ENCODE measurements at regions not wholly inside any gene's neighbourhood (a gene's known extent, or its start where the extent isn't known, plus 50 kb on each side); places are given as distances from the start of the nearest gene placed in this dataset.

- intact Hi-C loops (cut with micrococcal nuclease): no loop called here
- Mint-ChIP-seq H3K27me3 (no peaks in the 10 kb centered on the region), H3K4me1 (ENCODE audit: low read depth) (no peaks in the 10 kb centered on the region), H3K27ac (no peak overlapping the region), H3K4me3 (no peak overlapping the region), H3K9me3 (no peaks in the 10 kb centered on the region), H3K36me3 (ENCODE audit: low read depth) (no peaks in the 10 kb centered on the region)
These were observed 190.3 kb downstream of the WNT5A start for GRCh38 chr3:55296791-55297190.

GRCh38 chr3:55296030-55296429 is 191.1 kb downstream of the WNT5A start:
- H3K4me1 Mint-ChIP-seq (ENCODE audit: low read depth): no peaks in the 10 kb centered on the region
- no peaks in the 10 kb centered on the region for H3K36me3 Mint-ChIP-seq (ENCODE audit: low read depth)
- no peak overlapping the region for H3K4me3 Mint-ChIP-seq
- no peaks in the 10 kb centered on the region for H3K27me3 Mint-ChIP-seq
- no peaks in the 10 kb centered on the region for H3K9me3 Mint-ChIP-seq
- intact Hi-C loops (cut with micrococcal nuclease): no loop called here
- H3K27ac Mint-ChIP-seq: no peak overlapping the region

- Mint-ChIP-seq H3K4me1 (ENCODE audit: low read depth) (no peaks in the 10 kb centered on the region), H3K36me3 (ENCODE audit: low read depth) (no peaks in the 10 kb centered on the region), H3K9me3 (no peaks in the 10 kb centered on the region), H3K27ac (no peak overlapping the region), H3K27me3 (no peaks in the 10 kb centered on the region), H3K4me3 (no peak overlapping the region)
- intact Hi-C loops (cut with micrococcal nuclease): no loop called here
These were observed 192.5 kb downstream of the WNT5A start for GRCh38 chr3:55294557-55294956.

GRCh38 chr3:55292360-55292759 is 194.7 kb downstream of the WNT5A start:
- H3K4me3 Mint-ChIP-seq: no peak overlapping the region
- H3K36me3 Mint-ChIP-seq (ENCODE audit: low read depth): no peaks in the 10 kb centered on the region
- no peaks in the 10 kb centered on the region for H3K4me1 Mint-ChIP-seq (ENCODE audit: low read depth)
- intact Hi-C loops (cut with micrococcal nuclease): no loop called here
- no peaks in the 10 kb centered on the region for H3K27me3 Mint-ChIP-seq
- no peaks in the 10 kb centered on the region for H3K9me3 Mint-ChIP-seq
- no peak overlapping the region for H3K27ac Mint-ChIP-seq

GRCh38 chr3:55288657-55289056 is 198.4 kb downstream of the WNT5A start:
- no peak overlapping the region for H3K27ac Mint-ChIP-seq
- H3K36me3 Mint-ChIP-seq (ENCODE audit: low read depth): no peaks in the 10 kb centered on the region
- no peak overlapping the region for H3K4me3 Mint-ChIP-seq
- H3K9me3 Mint-ChIP-seq: no peaks in the 10 kb centered on the region
- H3K27me3 Mint-ChIP-seq: no peaks in the 10 kb centered on the region
- no peaks in the 10 kb centered on the region for H3K4me1 Mint-ChIP-seq (ENCODE audit: low read depth)
- intact Hi-C loops (cut with micrococcal nuclease): no loop called here

GRCh38 chr3:55286693-55287092 is 200.4 kb downstream of the WNT5A start:
- H3K27me3 Mint-ChIP-seq: no peaks in the 10 kb centered on the region
- intact Hi-C loops (cut with micrococcal nuclease): no loop called here

GRCh38 chr3:55285156-55285555 is 201.9 kb downstream of the WNT5A start:
- no peaks in the 10 kb centered on the region for H3K9me3 Mint-ChIP-seq
- no peak overlapping the region for H3K4me3 Mint-ChIP-seq
- H3K4me1 Mint-ChIP-seq (ENCODE audit: low read depth): no peaks in the 10 kb centered on the region
- H3K27ac Mint-ChIP-seq: no peak overlapping the region
- H3K36me3 Mint-ChIP-seq (ENCODE audit: low read depth): no peaks in the 10 kb centered on the region
- H3K27me3 Mint-ChIP-seq: no peaks in the 10 kb centered on the region
- intact Hi-C loops (cut with micrococcal nuclease): no loop called here

More at GRCh38 chr3:55286693-55287092, 200.4 kb downstream of the WNT5A start:
- H3K9me3 Mint-ChIP-seq: no peaks in the 10 kb centered on the region
- H3K4me3 Mint-ChIP-seq: no peak overlapping the region
- H3K27ac Mint-ChIP-seq: no peak overlapping the region
- no peaks in the 10 kb centered on the region for H3K4me1 Mint-ChIP-seq (ENCODE audit: low read depth)
- no peaks in the 10 kb centered on the region for H3K36me3 Mint-ChIP-seq (ENCODE audit: low read depth)

- intact Hi-C loops (cut with micrococcal nuclease): no loop called here
- no peaks in the 10 kb centered on the region for H3K4me1 Mint-ChIP-seq (ENCODE audit: low read depth)
- H3K9me3 Mint-ChIP-seq: no peaks in the 10 kb centered on the region
- H3K4me3 Mint-ChIP-seq: no peak overlapping the region
- no peaks in the 10 kb centered on the region for H3K36me3 Mint-ChIP-seq (ENCODE audit: low read depth)
- no peaks in the 10 kb centered on the region for H3K27me3 Mint-ChIP-seq
- H3K27ac Mint-ChIP-seq: no peak overlapping the region
These were observed 203.6 kb downstream of the WNT5A start for GRCh38 chr3:55283441-55283925.

- Mint-ChIP-seq H3K4me1 (ENCODE audit: low read depth) (no peaks in the 10 kb centered on the region), H3K36me3 (ENCODE audit: low read depth) (no peaks in the 10 kb centered on the region), H3K27me3 (no peaks in the 10 kb centered on the region), H3K9me3 (no peaks in the 10 kb centered on the region), H3K27ac (no peak overlapping the region), H3K4me3 (no peak overlapping the region)
- intact Hi-C loops (cut with micrococcal nuclease): no loop called here
These were observed 204.1 kb downstream of the WNT5A start for GRCh38 chr3:55282994-55283393.

GRCh38 chr3:55272031-55272645 is 215.0 kb downstream of the WNT5A start:
- intact Hi-C loops (cut with micrococcal nuclease): no loop called here
- Mint-ChIP-seq H3K36me3 (ENCODE audit: low read depth) (no peaks in the 10 kb centered on the region), H3K4me3 (no peak overlapping the region), H3K27me3 (no peaks in the 10 kb centered on the region), H3K9me3 (no peaks in the 10 kb centered on the region), H3K4me1 (ENCODE audit: low read depth) (no peaks in the 10 kb centered on the region), H3K27ac (no peak overlapping the region)

GRCh38 chr3:55271549-55271948 is 215.6 kb downstream of the WNT5A start:
- intact Hi-C loops (cut with micrococcal nuclease): no loop called here
- H3K27me3 Mint-ChIP-seq: no peaks in the 10 kb centered on the region
- no peaks in the 10 kb centered on the region for H3K9me3 Mint-ChIP-seq
- H3K4me3 Mint-ChIP-seq: no peak overlapping the region
- H3K4me1 Mint-ChIP-seq (ENCODE audit: low read depth): no peaks in the 10 kb centered on the region
- H3K27ac Mint-ChIP-seq: no peak overlapping the region
- H3K36me3 Mint-ChIP-seq (ENCODE audit: low read depth): no peaks in the 10 kb centered on the region

- intact Hi-C loops (cut with micrococcal nuclease): no loop called here
These were observed 216.1 kb downstream of the WNT5A start for GRCh38 chr3:55270976-55271375.

GRCh38 chr3:55269636-55270035 is 217.5 kb downstream of the WNT5A start:
- H3K4me1 Mint-ChIP-seq (ENCODE audit: low read depth): no peaks in the 10 kb centered on the region
- H3K36me3 Mint-ChIP-seq (ENCODE audit: low read depth): no peaks in the 10 kb centered on the region
- no peak overlapping the region for H3K4me3 Mint-ChIP-seq
- H3K27ac Mint-ChIP-seq: no peak overlapping the region
- H3K27me3 Mint-ChIP-seq: no peaks in the 10 kb centered on the region
- H3K9me3 Mint-ChIP-seq: no peaks in the 10 kb centered on the region
- intact Hi-C loops (cut with micrococcal nuclease): no loop called here

More at GRCh38 chr3:55270976-55271375, 216.1 kb downstream of the WNT5A start:
- Mint-ChIP-seq H3K4me3 (no peak overlapping the region), H3K9me3 (no peaks in the 10 kb centered on the region), H3K27me3 (no peaks in the 10 kb centered on the region), H3K4me1 (ENCODE audit: low read depth) (no peaks in the 10 kb centered on the region), H3K27ac (no peak overlapping the region), H3K36me3 (ENCODE audit: low read depth) (no peaks in the 10 kb centered on the region)

GRCh38 chr3:55269096-55269495 is 218.0 kb downstream of the WNT5A start:
- no peaks in the 10 kb centered on the region for H3K4me1 Mint-ChIP-seq (ENCODE audit: low read depth)
- peaks cover 3% of the 10 kb centered on the region for H3K9me3 Mint-ChIP-seq
- no peaks in the 10 kb centered on the region for H3K27me3 Mint-ChIP-seq
- no peak overlapping the region for H3K27ac Mint-ChIP-seq
- H3K36me3 Mint-ChIP-seq (ENCODE audit: low read depth): no peaks in the 10 kb centered on the region
- intact Hi-C loops (cut with micrococcal nuclease): no loop called here
- H3K4me3 Mint-ChIP-seq: no peak overlapping the region

- Mint-ChIP-seq H3K4me1 (ENCODE audit: low read depth) (no peaks in the 10 kb centered on the region), H3K27me3 (no peaks in the 10 kb centered on the region), H3K9me3 (peaks cover 5% of the 10 kb centered on the region), H3K4me3 (no peak overlapping the region), H3K36me3 (ENCODE audit: low read depth) (no peaks in the 10 kb centered on the region), H3K27ac (no peak overlapping the region)
- intact Hi-C loops (cut with micrococcal nuclease): no loop called here
These were observed 219.7 kb downstream of the WNT5A start for GRCh38 chr3:55267206-55267930.

All from dendritic cell treated with granulocyte-macrophage colony-stimulating factor and Interleukin-4, amounts not matched to agents 40 ng/mL and 50 ng/mL, for 4 days (primary cell).